HG02981 (cell line): ENCODE measurements at regions not wholly inside any gene's neighbourhood (a gene's known extent, or its start where the extent isn't known, plus 50 kb on each side); places are given as distances from the start of the nearest gene placed in this dataset.

ENCODE experiments used
- ATAC-seq: cut with Tn5 transposase; IDR thresholded peaks from one replicate; pipeline ENCODE4 v1.9.1; 2021; ENCODE audit warnings: mild to moderate bottlenecking, moderate library complexity; ENCODE audit not compliant: unreplicated experiment

GRCh38 chr12:47025349-47025748 lies 54.1 kb upstream of the PCED1B start:
- ATAC-seq = no peak

GRCh38 chr12:47025798-47026197 lies 53.6 kb upstream of the PCED1B start:
- no peak for ATAC-seq

- no peak for ATAC-seq
Measured at GRCh38 chr12:47026291-47026690, 53.1 kb upstream of the PCED1B start.
